Stimulated activated CD8-positive, alpha-beta memory T cell treated with anti-CD3 and anti-CD28 coated beads, Interleukin-4, amount 100 ng/mL, for 24 hours (primary cell): ENCODE measurements at regions not wholly inside any gene's neighbourhood (a gene's known extent, or its start where the extent isn't known, plus 50 kb on each side); places are given as distances from the start of the nearest gene placed in this dataset.
"Not testable (repeated sequence)": the region's sequence is repeated elsewhere in the genome, so short reads cannot be mapped to it uniquely, and the experiment has no call there.

Experiments used
- DNase-seq: peaks from one replicate; pipeline ENCODE4 v3.0.0-alpha.2; 2020; ENCODE audit warnings: low read depth

- not testable (repeated sequence) for DNase-seq
Observed at GRCh38 chr1:120664376-120665249, 59.1 kb upstream of the NBPF26 start.

GRCh38 chr1:120665250-120665577 lies 58.5 kb upstream of the NBPF26 start:
- DNase-seq = not testable (repeated sequence)

GRCh38 chr1:120668187-120668586 lies 55.6 kb upstream of the NBPF26 start:
- not testable (repeated sequence) for DNase-seq
